GM18870 (cell line): ENCODE measurements at regions not wholly inside any gene's neighbourhood (a gene's known extent, or its start where the extent isn't known, plus 50 kb on each side); places are given as distances from the start of the nearest gene placed in this dataset.
"Not testable (repeated sequence)": the region's sequence is repeated elsewhere in the genome, so short reads cannot be mapped to it uniquely, and the experiment has no call there.

Experiments
- ATAC-seq: cut with Tn5 transposase; IDR thresholded peaks from one replicate; pipeline ENCODE4 v1.9.1; 2021; ENCODE audit warnings: moderate library complexity; ENCODE audit not compliant: unreplicated experiment

GRCh38 chr11:95413021-95413420, 182.0 kb upstream of the SESN3 start:
- ATAC-seq: no peak

- no peak for ATAC-seq
Measured at GRCh38 chr11:95412074-95412473, 181.1 kb upstream of the SESN3 start.

- not testable (repeated sequence) for ATAC-seq
Measured at GRCh38 chr11:95410707-95411106, 179.7 kb upstream of the SESN3 start.

GRCh38 chr11:95406271-95406670, 175.3 kb upstream of the SESN3 start:
- no peak for ATAC-seq

- ATAC-seq: no peak
Measured at GRCh38 chr11:95404370-95404769, 173.4 kb upstream of the SESN3 start.

- ATAC-seq: no peak
Measured at GRCh38 chr11:95398437-95399112, 167.6 kb upstream of the SESN3 start.

GRCh38 chr11:95392644-95393043, 161.6 kb upstream of the SESN3 start:
- ATAC-seq: no peak

- ATAC-seq: no peak
Measured at GRCh38 chr11:95389427-95389826, 158.4 kb upstream of the SESN3 start.

- ATAC-seq: no peak
Measured at GRCh38 chr11:95388086-95388485, 157.1 kb upstream of the SESN3 start.

GRCh38 chr11:95387325-95387724, 156.3 kb upstream of the SESN3 start:
- ATAC-seq: no peak

- no peak for ATAC-seq
Measured at GRCh38 chr11:95385577-95385976, 154.6 kb upstream of the SESN3 start.

- ATAC-seq: no peak
Measured at GRCh38 chr11:95379479-95379878, 148.5 kb upstream of the SESN3 start.

- ATAC-seq: no peak
Measured at GRCh38 chr11:95378789-95379188, 147.8 kb upstream of the SESN3 start.

- ATAC-seq: no peak
Measured at GRCh38 chr11:95378111-95378510, 147.1 kb upstream of the SESN3 start.

- ATAC-seq: no peak
Measured at GRCh38 chr11:95375886-95376285, 144.9 kb upstream of the SESN3 start.

GRCh38 chr11:95375451-95375850, 144.4 kb upstream of the SESN3 start:
- ATAC-seq: no peak

- ATAC-seq: no peak
Measured at GRCh38 chr11:95374105-95374504, 143.1 kb upstream of the SESN3 start.

GRCh38 chr11:95373241-95373640, 142.2 kb upstream of the SESN3 start:
- ATAC-seq: no peak

- ATAC-seq: no peak
Measured at GRCh38 chr11:95372097-95372656, 141.2 kb upstream of the SESN3 start.

- no peak for ATAC-seq
Measured at GRCh38 chr11:95371153-95371552, 140.2 kb upstream of the SESN3 start.

GRCh38 chr11:95367726-95368125, 136.7 kb upstream of the SESN3 start:
- no peak for ATAC-seq

- no peak for ATAC-seq
Measured at GRCh38 chr11:95365348-95365747, 134.3 kb upstream of the SESN3 start.
